ENCODE measurements at regions not wholly inside any gene's neighbourhood (a gene's known extent, or its start where the extent isn't known, plus 50 kb on each side); places are given as distances from the start of the nearest gene placed in this dataset.
"Not testable (repeated sequence)": the region's sequence is repeated elsewhere in the genome, so short reads cannot be mapped to it uniquely, and the experiment has no call there.

GRCh38 chr10:4276151-4276550, 491.1 kb upstream of the KLF6 start:
- Histone ChIP-seq H3K36me3 (ENCODE audit: low read length) (no peaks in the 10 kb centered on the region), H3F3A (ENCODE audit: insufficient read depth) (no peaks in the 10 kb centered on the region), H3K27me3 (ENCODE audit: low read length) (no peaks in the 10 kb centered on the region), H3K79me2 (ENCODE audit: insufficient read depth, low read length) (no peaks in the 10 kb centered on the region), H3K4me3 (ENCODE audit: insufficient read depth, low read length, poor library complexity, severe bottlenecking) (no peak overlapping the region), H3K9ac (ENCODE audit: low read length) (no peak overlapping the region), H4K20me1 (ENCODE audit: low read depth, low read length) (no peaks in the 10 kb centered on the region), H3K27ac (ENCODE audit: low read depth, low read length) (no peak overlapping the region), H3K9me3 (ENCODE audit: insufficient read depth, low read length) (no peaks in the 10 kb centered on the region), H3K9me2 (replicated peaks; ENCODE audit: insufficient read depth, low read length) (no peaks in the 10 kb centered on the region), H2AFZ (ENCODE audit: low read depth, low read length, severe bottlenecking) (no peak overlapping the region), H3K4me2 (ENCODE audit: low read depth, low read length, poor library complexity, severe bottlenecking) (no peak overlapping the region)
- TF ChIP-seq EZH2phosphoT487 (conservative IDR thresholded peaks at IDR 0.05; ENCODE audit: low read length) (no peak), CTCF (IDR thresholded peaks at IDR 0.05; ENCODE audit: insufficient read depth, low read length, poor library complexity, severe bottlenecking) (no peak)

GRCh38 chr10:4274671-4275070, 489.7 kb upstream of the KLF6 start:
- not testable (repeated sequence) for H3K4me3 ChIP-seq (ENCODE audit: insufficient read depth, low read length, poor library complexity, severe bottlenecking); H3K9me2 ChIP-seq (replicated peaks; ENCODE audit: insufficient read depth, low read length); H2AFZ ChIP-seq (ENCODE audit: low read depth, low read length, severe bottlenecking); H3K27me3 ChIP-seq (ENCODE audit: low read length); H3K79me2 ChIP-seq (ENCODE audit: insufficient read depth, low read length); H3K9ac ChIP-seq (ENCODE audit: low read length); H3K36me3 ChIP-seq (ENCODE audit: low read length); H3K9me3 ChIP-seq (ENCODE audit: insufficient read depth, low read length); H3F3A ChIP-seq (ENCODE audit: insufficient read depth); H3K27ac ChIP-seq (ENCODE audit: low read depth, low read length); H4K20me1 ChIP-seq (ENCODE audit: low read depth, low read length); H3K4me2 ChIP-seq (ENCODE audit: low read depth, low read length, poor library complexity, severe bottlenecking)

GRCh38 chr10:4271193-4271592, 486.2 kb upstream of the KLF6 start:
- H3K36me3 ChIP-seq (ENCODE audit: low read length), result no peaks in the 10 kb centered on the region
- H3K27me3 ChIP-seq (ENCODE audit: low read length), result no peaks in the 10 kb centered on the region
- H3K9me3 ChIP-seq (ENCODE audit: insufficient read depth, low read length), result no peaks in the 10 kb centered on the region
- TF ChIP-seq CTCF (IDR thresholded peaks at IDR 0.05; ENCODE audit: insufficient read depth, low read length, poor library complexity, severe bottlenecking) (no peak), EZH2phosphoT487 (conservative IDR thresholded peaks at IDR 0.05; ENCODE audit: low read length) (no peak)
- H2AFZ ChIP-seq (ENCODE audit: low read depth, low read length, severe bottlenecking), result no peak overlapping the region
- no peaks in the 10 kb centered on the region for H3F3A ChIP-seq (ENCODE audit: insufficient read depth)
- no peak overlapping the region for H3K4me3 ChIP-seq (ENCODE audit: insufficient read depth, low read length, poor library complexity, severe bottlenecking)
- H3K79me2 ChIP-seq (ENCODE audit: insufficient read depth, low read length), result no peaks in the 10 kb centered on the region
- no peak overlapping the region for H3K27ac ChIP-seq (ENCODE audit: low read depth, low read length)
- no peak overlapping the region for H3K4me2 ChIP-seq (ENCODE audit: low read depth, low read length, poor library complexity, severe bottlenecking)
- H3K9ac ChIP-seq (ENCODE audit: low read length), result no peak overlapping the region
- H4K20me1 ChIP-seq (ENCODE audit: low read depth, low read length), result no peaks in the 10 kb centered on the region
- no peaks in the 10 kb centered on the region for H3K9me2 ChIP-seq (replicated peaks; ENCODE audit: insufficient read depth, low read length)

- Histone ChIP-seq H3K9me2 (replicated peaks; ENCODE audit: insufficient read depth, low read length) (no peaks in the 10 kb centered on the region), H3K27ac (ENCODE audit: low read depth, low read length) (no peak overlapping the region), H2AFZ (ENCODE audit: low read depth, low read length, severe bottlenecking) (no peak overlapping the region), H3K79me2 (ENCODE audit: insufficient read depth, low read length) (no peaks in the 10 kb centered on the region), H3K9me3 (ENCODE audit: insufficient read depth, low read length) (no peaks in the 10 kb centered on the region), H3K36me3 (ENCODE audit: low read length) (no peaks in the 10 kb centered on the region), H3K9ac (ENCODE audit: low read length) (no peak overlapping the region), H3K27me3 (ENCODE audit: low read length) (no peaks in the 10 kb centered on the region), H3K4me2 (ENCODE audit: low read depth, low read length, poor library complexity, severe bottlenecking) (no peak overlapping the region), H3F3A (ENCODE audit: insufficient read depth) (no peaks in the 10 kb centered on the region), H4K20me1 (ENCODE audit: low read depth, low read length) (no peaks in the 10 kb centered on the region), H3K4me3 (ENCODE audit: insufficient read depth, low read length, poor library complexity, severe bottlenecking) (no peak overlapping the region)
- TF ChIP-seq EZH2phosphoT487 (conservative IDR thresholded peaks at IDR 0.05; ENCODE audit: low read length), result no peak
- TF ChIP-seq CTCF (IDR thresholded peaks at IDR 0.05; ENCODE audit: insufficient read depth, low read length, poor library complexity, severe bottlenecking), result no peak
These were observed 485.1 kb upstream of the KLF6 start for GRCh38 chr10:4270116-4270515.

GRCh38 chr10:4268490-4268889, 483.5 kb upstream of the KLF6 start:
- H3K27ac ChIP-seq (ENCODE audit: low read depth, low read length); H3F3A ChIP-seq (ENCODE audit: insufficient read depth); H3K4me2 ChIP-seq (ENCODE audit: low read depth, low read length, poor library complexity, severe bottlenecking); H3K36me3 ChIP-seq (ENCODE audit: low read length); H2AFZ ChIP-seq (ENCODE audit: low read depth, low read length, severe bottlenecking); H3K4me3 ChIP-seq (ENCODE audit: insufficient read depth, low read length, poor library complexity, severe bottlenecking); H3K79me2 ChIP-seq (ENCODE audit: insufficient read depth, low read length); H3K9me2 ChIP-seq (replicated peaks; ENCODE audit: insufficient read depth, low read length); H3K9ac ChIP-seq (ENCODE audit: low read length); H3K27me3 ChIP-seq (ENCODE audit: low read length); H3K9me3 ChIP-seq (ENCODE audit: insufficient read depth, low read length); H4K20me1 ChIP-seq (ENCODE audit: low read depth, low read length): not testable (repeated sequence)
